Glomerular visceral epithelial cell (primary cell): ENCODE measurements at regions not wholly inside any gene's neighbourhood (a gene's known extent, or its start where the extent isn't known, plus 50 kb on each side); places are given as distances from the start of the nearest gene placed in this dataset.
"Not testable (repeated sequence)": the region's sequence is repeated elsewhere in the genome, so short reads cannot be mapped to it uniquely, and the experiment has no call there.

Experiments
- DNase-seq: peaks from one replicate; pipeline ENCODE4 v3.0.0-alpha.2; 2016; ENCODE audit errors: extremely low spot score

- DNase-seq, result no peak
Measured at GRCh38 chrX:38940547-38940946, 139.3 kb downstream of the MID1IP1 start.

- no peak for DNase-seq
Measured at GRCh38 chrX:38941675-38942074, 140.4 kb downstream of the MID1IP1 start.

- no peak for DNase-seq
Measured at GRCh38 chrX:38943120-38943519, 141.9 kb downstream of the MID1IP1 start.

GRCh38 chrX:38948046-38948445, 146.8 kb downstream of the MID1IP1 start:
- DNase-seq, result no peak

GRCh38 chrX:38954520-38954919, 153.3 kb downstream of the MID1IP1 start:
- no peak for DNase-seq

- no peak for DNase-seq
Measured at GRCh38 chrX:38959736-38960135, 158.5 kb downstream of the MID1IP1 start.

- no peak for DNase-seq
Measured at GRCh38 chrX:38960137-38960536, 158.9 kb downstream of the MID1IP1 start.

GRCh38 chrX:38961936-38962335, 160.7 kb downstream of the MID1IP1 start:
- DNase-seq, result no peak

GRCh38 chrX:38963244-38963643, 162.0 kb downstream of the MID1IP1 start:
- DNase-seq, result not testable (repeated sequence)

- no peak for DNase-seq
Measured at GRCh38 chrX:38965888-38966287, 164.6 kb downstream of the MID1IP1 start.

- no peak for DNase-seq
Measured at GRCh38 chrX:38968344-38969216, 167.3 kb downstream of the MID1IP1 start.

GRCh38 chrX:38970074-38970473, 168.8 kb downstream of the MID1IP1 start:
- no peak for DNase-seq

GRCh38 chrX:38970845-38971244, 169.6 kb downstream of the MID1IP1 start:
- DNase-seq, result no peak

- no peak for DNase-seq
Measured at GRCh38 chrX:38973322-38973721, 172.1 kb downstream of the MID1IP1 start.

- no peak for DNase-seq
Measured at GRCh38 chrX:38974542-38974941, 173.3 kb downstream of the MID1IP1 start.

GRCh38 chrX:38975368-38975942, 174.2 kb downstream of the MID1IP1 start:
- DNase-seq, result no peak

GRCh38 chrX:38982370-38982769, 181.1 kb downstream of the MID1IP1 start:
- DNase-seq, result no peak

- no peak for DNase-seq
Measured at GRCh38 chrX:38982843-38983242, 181.6 kb downstream of the MID1IP1 start.

- no peak for DNase-seq
Measured at GRCh38 chrX:38985375-38985774, 184.1 kb downstream of the MID1IP1 start.

GRCh38 chrX:38985945-38986344, 184.7 kb downstream of the MID1IP1 start:
- no peak for DNase-seq

GRCh38 chrX:38986586-38986985, 185.3 kb downstream of the MID1IP1 start:
- DNase-seq, result no peak

- no peak for DNase-seq
Measured at GRCh38 chrX:38987198-38987651, 186.0 kb downstream of the MID1IP1 start.

GRCh38 chrX:38988301-38988700, 187.0 kb downstream of the MID1IP1 start:
- no peak for DNase-seq
